ENCODE measurements at regions not wholly inside any gene's neighbourhood (a gene's known extent, or its start where the extent isn't known, plus 50 kb on each side); places are given as distances from the start of the nearest gene placed in this dataset.

DNA sequence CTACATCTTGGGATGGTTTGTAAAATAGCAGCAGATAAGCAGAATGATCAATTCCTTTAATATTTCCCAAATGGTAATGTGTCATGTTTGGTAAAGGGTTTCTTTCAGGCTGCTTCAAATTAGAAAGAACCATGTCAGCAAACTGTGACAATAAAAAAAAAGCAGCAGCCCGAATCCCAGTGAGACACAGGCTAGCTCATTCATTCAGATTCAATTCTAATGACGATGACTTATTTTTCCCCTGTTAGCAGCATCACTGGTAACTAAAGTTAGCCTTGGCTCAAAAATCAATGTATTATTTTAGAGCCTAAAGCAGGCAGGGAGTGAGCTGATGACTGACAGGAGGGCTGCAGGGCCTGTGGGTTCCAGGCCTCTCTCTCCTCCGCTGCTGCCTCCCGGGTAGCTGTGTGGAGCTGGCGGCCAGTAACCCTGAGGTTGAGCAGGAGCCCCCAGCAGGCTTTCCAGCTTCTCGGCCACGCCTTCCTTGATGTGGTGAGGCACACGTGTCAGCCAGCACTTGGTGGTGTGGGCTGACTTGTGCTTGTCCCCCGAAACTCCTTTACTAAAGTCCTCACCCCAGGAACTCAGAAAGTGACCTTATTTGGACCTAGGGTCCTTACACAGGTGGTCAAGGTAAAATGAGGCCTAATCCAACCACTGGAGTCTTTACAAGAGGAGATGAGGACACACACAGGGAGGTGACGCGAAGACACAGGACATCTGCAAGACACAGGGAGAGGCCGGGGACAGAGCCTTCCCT, 120.5 kb upstream of the HS6ST1 start:
- Histone ChIP-seq H3K9ac (ENCODE audit: low read length) (no peak overlapping the region), H3K36me3 (ENCODE audit: low read length) (no peaks in the 10 kb centered on the region), H3K79me2 (ENCODE audit: insufficient read depth, low read length) (no peaks in the 10 kb centered on the region), H3K27me3 (ENCODE audit: low read length) (no peaks in the 10 kb centered on the region), H2AFZ (ENCODE audit: low read depth, low read length, severe bottlenecking) (no peak overlapping the region), H3K9me2 (replicated peaks; ENCODE audit: insufficient read depth, low read length) (no peaks in the 10 kb centered on the region), H3K4me3 (ENCODE audit: insufficient read depth, low read length, poor library complexity, severe bottlenecking) (no peak overlapping the region), H3F3A (ENCODE audit: insufficient read depth) (no peaks in the 10 kb centered on the region), H3K9me3 (ENCODE audit: insufficient read depth, low read length) (no peaks in the 10 kb centered on the region), H3K4me2 (ENCODE audit: low read depth, low read length, poor library complexity, severe bottlenecking) (no peak overlapping the region), H4K20me1 (ENCODE audit: low read depth, low read length) (no peaks in the 10 kb centered on the region), H3K27ac (ENCODE audit: low read depth, low read length) (no peak overlapping the region)
- TF ChIP-seq, protein P1, sequence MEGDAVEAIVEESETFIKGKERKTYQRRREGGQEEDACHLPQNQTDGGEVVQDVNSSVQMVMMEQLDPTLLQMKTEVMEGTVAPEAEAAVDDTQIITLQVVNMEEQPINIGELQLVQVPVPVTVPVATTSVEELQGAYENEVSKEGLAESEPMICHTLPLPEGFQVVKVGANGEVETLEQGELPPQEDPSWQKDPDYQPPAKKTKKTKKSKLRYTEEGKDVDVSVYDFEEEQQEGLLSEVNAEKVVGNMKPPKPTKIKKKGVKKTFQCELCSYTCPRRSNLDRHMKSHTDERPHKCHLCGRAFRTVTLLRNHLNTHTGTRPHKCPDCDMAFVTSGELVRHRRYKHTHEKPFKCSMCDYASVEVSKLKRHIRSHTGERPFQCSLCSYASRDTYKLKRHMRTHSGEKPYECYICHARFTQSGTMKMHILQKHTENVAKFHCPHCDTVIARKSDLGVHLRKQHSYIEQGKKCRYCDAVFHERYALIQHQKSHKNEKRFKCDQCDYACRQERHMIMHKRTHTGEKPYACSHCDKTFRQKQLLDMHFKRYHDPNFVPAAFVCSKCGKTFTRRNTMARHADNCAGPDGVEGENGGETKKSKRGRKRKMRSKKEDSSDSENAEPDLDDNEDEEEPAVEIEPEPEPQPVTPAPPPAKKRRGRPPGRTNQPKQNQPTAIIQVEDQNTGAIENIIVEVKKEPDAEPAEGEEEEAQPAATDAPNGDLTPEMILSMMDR (IDR thresholded peaks at IDR 0.05; ENCODE audit: insufficient read depth, low read length, poor library complexity, severe bottlenecking), result no peak
- no peak for TF ChIP-seq EZH2phosphoT487 (conservative IDR thresholded peaks at IDR 0.05; ENCODE audit: low read length)

DNA sequence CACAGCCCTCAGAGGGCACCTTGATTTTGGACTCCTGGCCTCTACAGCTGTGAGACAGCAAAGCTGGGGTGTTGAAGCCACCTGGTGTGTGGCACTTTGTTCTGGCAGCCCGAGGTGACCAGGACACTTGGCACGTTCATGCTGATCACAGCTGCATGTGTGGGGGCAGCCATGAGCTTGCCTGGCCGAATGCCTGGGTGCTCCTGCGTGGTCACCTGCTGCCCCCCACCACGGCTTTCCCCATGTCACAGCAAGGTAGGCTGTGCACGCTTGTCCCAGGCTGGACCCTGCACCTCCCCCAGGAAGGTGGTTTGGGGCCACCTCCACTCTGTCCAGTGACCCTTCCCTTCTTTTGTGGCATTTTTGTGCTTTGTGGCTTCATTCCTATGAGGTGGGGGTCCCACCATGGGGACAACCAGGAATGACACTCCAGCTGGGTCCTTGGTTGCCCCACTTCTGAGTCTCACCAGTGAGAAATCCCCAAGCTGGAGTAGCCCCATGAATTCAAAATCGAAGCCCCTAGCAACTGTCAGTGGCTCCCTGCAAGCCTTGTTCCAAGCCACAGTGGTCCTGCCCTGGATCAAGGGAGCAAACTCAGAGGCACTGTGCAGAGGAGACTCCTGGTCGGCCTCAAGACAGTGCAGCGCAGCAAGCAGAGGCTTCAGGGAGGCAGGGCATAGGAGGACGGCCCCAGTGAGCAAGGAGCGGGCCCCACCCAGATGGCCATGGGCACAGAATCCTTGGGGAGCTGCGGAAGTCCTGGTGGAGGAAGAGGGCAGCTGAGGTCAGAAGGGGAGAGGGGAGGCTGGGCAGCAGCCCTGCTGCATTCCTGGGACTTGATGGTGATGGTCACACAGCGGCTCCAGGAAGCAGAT, 121.4 kb upstream of the HS6ST1 start:
- Histone ChIP-seq H3K4me3 (ENCODE audit: insufficient read depth, low read length, poor library complexity, severe bottlenecking) (no peak overlapping the region), H3K27me3 (ENCODE audit: low read length) (no peaks in the 10 kb centered on the region), H3K27ac (ENCODE audit: low read depth, low read length) (no peak overlapping the region), H3F3A (ENCODE audit: insufficient read depth) (no peaks in the 10 kb centered on the region), H3K9ac (ENCODE audit: low read length) (no peak overlapping the region), H3K9me2 (replicated peaks; ENCODE audit: insufficient read depth, low read length) (no peaks in the 10 kb centered on the region), H3K9me3 (ENCODE audit: insufficient read depth, low read length) (no peaks in the 10 kb centered on the region), H3K4me2 (ENCODE audit: low read depth, low read length, poor library complexity, severe bottlenecking) (no peak overlapping the region), H2AFZ (ENCODE audit: low read depth, low read length, severe bottlenecking) (no peak overlapping the region), H3K79me2 (ENCODE audit: insufficient read depth, low read length) (no peaks in the 10 kb centered on the region), H3K36me3 (ENCODE audit: low read length) (no peaks in the 10 kb centered on the region), H4K20me1 (ENCODE audit: low read depth, low read length) (no peaks in the 10 kb centered on the region)
- TF ChIP-seq, protein P1 (IDR thresholded peaks at IDR 0.05; ENCODE audit: insufficient read depth, low read length, poor library complexity, severe bottlenecking), result no peak

DNA sequence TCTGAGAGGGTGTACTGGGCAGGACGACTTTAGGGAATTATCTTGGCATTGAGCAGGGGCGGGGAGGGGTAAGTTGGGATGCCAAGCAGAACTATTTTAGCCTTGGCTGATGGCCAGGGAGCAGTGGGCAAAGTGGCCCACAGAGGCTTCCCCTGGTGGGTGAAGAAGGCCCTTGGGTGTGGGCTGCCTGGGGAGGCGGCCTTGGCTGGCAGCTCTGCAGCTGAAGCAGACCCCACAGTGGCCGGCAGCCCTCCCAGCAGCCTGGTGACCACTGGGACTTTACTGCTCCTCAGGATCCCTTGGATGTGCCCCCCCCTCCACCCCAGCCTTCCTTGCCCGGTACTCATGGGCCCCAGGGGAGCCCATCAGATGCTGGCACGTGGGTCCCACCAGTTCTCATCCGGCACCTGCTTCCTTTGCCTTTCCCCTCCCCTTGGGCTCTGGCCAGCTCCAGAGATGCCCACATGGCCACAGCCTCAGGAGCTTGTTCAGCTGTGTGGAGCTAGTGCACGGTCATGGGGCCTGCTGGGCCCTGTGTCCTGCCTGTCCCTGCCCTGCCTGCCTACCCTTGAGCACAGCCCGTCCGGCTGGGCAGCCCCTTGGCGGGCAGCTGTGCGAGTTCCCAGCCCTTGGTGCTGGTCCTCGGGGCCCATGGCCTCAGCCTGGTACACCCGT, 122.1 kb upstream of the HS6ST1 start:
- Histone ChIP-seq H3K4me3 (ENCODE audit: insufficient read depth, low read length, poor library complexity, severe bottlenecking) (no peak overlapping the region), H2AFZ (ENCODE audit: low read depth, low read length, severe bottlenecking) (no peak overlapping the region), H3K9me3 (ENCODE audit: insufficient read depth, low read length) (no peaks in the 10 kb centered on the region), H3F3A (ENCODE audit: insufficient read depth) (no peaks in the 10 kb centered on the region), H4K20me1 (ENCODE audit: low read depth, low read length) (no peaks in the 10 kb centered on the region), H3K27me3 (ENCODE audit: low read length) (no peaks in the 10 kb centered on the region), H3K27ac (ENCODE audit: low read depth, low read length) (no peak overlapping the region), H3K9me2 (replicated peaks; ENCODE audit: insufficient read depth, low read length) (no peaks in the 10 kb centered on the region), H3K36me3 (ENCODE audit: low read length) (no peaks in the 10 kb centered on the region), H3K4me2 (ENCODE audit: low read depth, low read length, poor library complexity, severe bottlenecking) (no peak overlapping the region), H3K79me2 (ENCODE audit: insufficient read depth, low read length) (no peaks in the 10 kb centered on the region), H3K9ac (ENCODE audit: low read length) (no peak overlapping the region)
- TF ChIP-seq, protein P1 (IDR thresholded peaks at IDR 0.05; ENCODE audit: insufficient read depth, low read length, poor library complexity, severe bottlenecking), result no peak
- TF ChIP-seq EZH2phosphoT487 (conservative IDR thresholded peaks at IDR 0.05; ENCODE audit: low read length), result no peak
